Liver (tissue), 7 donors: ENCODE measurements at regions not wholly inside any gene's neighbourhood (a gene's known extent, or its start where the extent isn't known, plus 50 kb on each side); places are given as distances from the start of the nearest gene placed in this dataset.
A peak's percentile ranks its signal among the peaks of the same experiment; 100 is the strongest.

Experiments used
- DNase-seq: peaks from one replicate; pipeline ENCODE4 v3.0.0-alpha.2; 2017; ENCODE audit warnings: low spot score
- H3K27ac ChIP-seq, 2 donors: one replicate each; pipeline ENCODE4 v1.7.0; 2013; ENCODE audit warnings: inconsistent platforms in 2 of 2, low read length in 2 of 2, control low read depth in 1 of 2, low read depth in 1 of 2, mild to moderate bottlenecking in 1 of 2
- H3K27me3 ChIP-seq, 4 donors: one replicate each; pipeline versions ENCODE4 v1.6.1 to v1.7.0; 2013; ENCODE audit warnings: low read length in 3 of 4, inconsistent platforms in 1 of 4, mild to moderate bottlenecking in 1 of 4, moderate library complexity in 1 of 4; ENCODE audit not compliant: control insufficient read depth in 4 of 4, insufficient read depth in 4 of 4
- H3K36me3 ChIP-seq, 4 donors: one replicate each; pipeline versions ENCODE4 v1.6.1 to v1.7.0; 2013; ENCODE audit warnings: low read length in 3 of 4, mild to moderate bottlenecking in 3 of 4, low read depth in 1 of 4, moderate library complexity in 1 of 4; ENCODE audit not compliant: control insufficient read depth in 4 of 4, insufficient read depth in 3 of 4
- H3K4me1 ChIP-seq, 4 donors: one replicate each; pipeline versions ENCODE4 v1.6.1 to v1.7.0; 2013; ENCODE audit warnings: low read length in 3 of 4, mild to moderate bottlenecking in 3 of 4, moderate library complexity in 1 of 4; ENCODE audit not compliant: control insufficient read depth in 4 of 4, insufficient read depth in 4 of 4
- H3K4me3 ChIP-seq, 3 donors: one replicate each; pipeline versions ENCODE4 v1.6.1 to v1.7.0; 2013; ENCODE audit warnings: low read length in 3 of 3, control low read depth in 1 of 3, low read depth in 1 of 3, mild to moderate bottlenecking in 1 of 3
- H3K9ac ChIP-seq, 2 donors: one replicate each; pipeline ENCODE4 v1.7.0; 2013; ENCODE audit warnings: low read length in 2 of 2, mild to moderate bottlenecking in 2 of 2, moderate library complexity in 2 of 2, control low read depth in 1 of 2, low read depth in 1 of 2
- H3K9me3 ChIP-seq, 4 donors: one replicate each; pipeline versions ENCODE4 v1.6.1 to v1.7.0; 2013; ENCODE audit warnings: low read length in 3 of 4; ENCODE audit not compliant: control insufficient read depth in 4 of 4
- EGR1 ChIP-seq, 2 donors: IDR thresholded peaks; 2 replicates each; pipeline ENCODE4 v1.6.1; 2016 to 2018; ENCODE audit warnings: antibody characterized with exemption in 2 of 2, low read depth in 2 of 2
- FOXA1 ChIP-seq: IDR thresholded peaks from 2 replicates; pipeline ENCODE4 v1.6.1; 2016; ENCODE audit warnings: antibody characterized with exemption
- FOXA2 ChIP-seq: IDR thresholded peaks from 2 replicates; pipeline ENCODE4 v1.6.1; 2016; ENCODE audit warnings: antibody characterized with exemption
- GABPA ChIP-seq, 2 donors: IDR thresholded peaks in 1 of 2; conservative IDR thresholded peaks in 1 of 2; 2 replicates each; pipeline ENCODE4 v1.6.1; 2016; ENCODE audit warnings: antibody characterized with exemption in 2 of 2, mild to moderate bottlenecking in 1 of 2, moderate library complexity in 1 of 2
- HNF4A ChIP-seq, 2 donors: conservative IDR thresholded peaks; 2 replicates each; pipeline ENCODE4 v1.6.1; 2016; ENCODE audit warnings: antibody characterized with exemption in 2 of 2, mild to moderate bottlenecking in 2 of 2
- HNF4G ChIP-seq: IDR thresholded peaks from 2 replicates; pipeline ENCODE4 v1.6.1; 2016; ENCODE audit warnings: antibody characterized with exemption
- NR2F2 ChIP-seq: IDR thresholded peaks from 2 replicates; pipeline ENCODE4 v1.6.1; 2016; ENCODE audit warnings: antibody characterized with exemption
- RAD21 ChIP-seq, 2 donors: IDR thresholded peaks; 2 replicates each; pipeline ENCODE4 v1.6.1; 2016; ENCODE audit warnings: antibody characterized with exemption in 2 of 2, mild to moderate bottlenecking in 2 of 2
- RXRA ChIP-seq, 2 donors: IDR thresholded peaks; 2 replicates each; pipeline ENCODE4 v1.6.1; 2017 to 2018; ENCODE audit warnings: antibody characterized with exemption in 2 of 2, mild to moderate bottlenecking in 1 of 2
- SP1 ChIP-seq: IDR thresholded peaks from 2 replicates; pipeline ENCODE4 v1.6.1; 2018; ENCODE audit warnings: antibody characterized with exemption, mild to moderate bottlenecking
- TAF1 ChIP-seq: conservative IDR thresholded peaks from 2 replicates; pipeline ENCODE4 v1.6.1; 2016; ENCODE audit warnings: antibody characterized with exemption, mild to moderate bottlenecking
- YY1 ChIP-seq: IDR thresholded peaks from 2 replicates; pipeline ENCODE4 v1.6.1; 2016; ENCODE audit warnings: antibody characterized with exemption, mild to moderate bottlenecking
- WGBS: extraction: QIAGEN DNeasy Blood & Tissue Kit; methylation state at CpG from one replicate; pipeline ENCODE4 v1.1.7; 2013; 5-methylcytosine and 5-hydroxymethylcytosine counted together
- TF ChIP-seq, protein P1 (sequence below): IDR thresholded peaks from 2 replicates; pipeline ENCODE4 v1.6.1; 2016; ENCODE audit warnings: antibody characterized with exemption, mild to moderate bottlenecking
- TF ChIP-seq, protein P2 (sequence below): IDR thresholded peaks from 2 replicates; pipeline ENCODE4 v1.6.1; 2016; ENCODE audit warnings: antibody characterized with exemption
- TF ChIP-seq, protein P3 (sequence below): IDR thresholded peaks from 2 replicates; pipeline ENCODE4 v1.6.1; 2016; ENCODE audit warnings: antibody characterized with exemption
- TF ChIP-seq, protein P4 (sequence below): IDR thresholded peaks from 2 replicates; pipeline ENCODE4 v1.6.1; 2016; ENCODE audit warnings: antibody characterized with exemption
- donor health status: healthy.
- donor health status: healthy.
- donor health status: healthy.
- donor health status: healthy.

DNA sequence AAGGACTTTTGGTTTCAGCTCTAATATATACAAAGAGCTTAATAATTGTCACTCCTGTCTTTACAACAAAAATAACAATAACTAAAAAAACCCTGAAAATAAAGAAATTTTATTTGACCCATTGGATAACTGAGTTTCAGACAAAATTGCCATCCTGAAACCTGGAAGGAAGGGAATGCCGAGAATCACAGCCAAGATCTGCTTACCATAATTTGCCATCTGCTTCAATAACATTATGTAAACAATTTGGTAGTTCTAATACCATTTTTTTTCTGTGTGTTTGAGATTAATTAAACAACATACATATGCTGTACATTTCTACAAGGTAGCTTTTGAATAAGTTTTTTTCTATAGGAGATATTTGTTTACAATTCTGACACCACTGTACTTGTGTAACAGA lies 596.3 kb upstream of the MGAT4C start:
- Histone ChIP-seq H3K9ac (no peak overlapping the region), H3K4me1 (no peaks in the 10 kb centered on the region), H3K27ac (no peak overlapping the region), H3K9me3 (no peaks in the 10 kb centered on the region), H3K4me3 (no peak overlapping the region), H3K27me3 (no peaks in the 10 kb centered on the region), H3K36me3 (no peaks in the 10 kb centered on the region)
- 77% methylated on average over 1 of the region's 1 CpG for WGBS
- no peak for DNase-seq
- TF ChIP-seq, protein P1, sequence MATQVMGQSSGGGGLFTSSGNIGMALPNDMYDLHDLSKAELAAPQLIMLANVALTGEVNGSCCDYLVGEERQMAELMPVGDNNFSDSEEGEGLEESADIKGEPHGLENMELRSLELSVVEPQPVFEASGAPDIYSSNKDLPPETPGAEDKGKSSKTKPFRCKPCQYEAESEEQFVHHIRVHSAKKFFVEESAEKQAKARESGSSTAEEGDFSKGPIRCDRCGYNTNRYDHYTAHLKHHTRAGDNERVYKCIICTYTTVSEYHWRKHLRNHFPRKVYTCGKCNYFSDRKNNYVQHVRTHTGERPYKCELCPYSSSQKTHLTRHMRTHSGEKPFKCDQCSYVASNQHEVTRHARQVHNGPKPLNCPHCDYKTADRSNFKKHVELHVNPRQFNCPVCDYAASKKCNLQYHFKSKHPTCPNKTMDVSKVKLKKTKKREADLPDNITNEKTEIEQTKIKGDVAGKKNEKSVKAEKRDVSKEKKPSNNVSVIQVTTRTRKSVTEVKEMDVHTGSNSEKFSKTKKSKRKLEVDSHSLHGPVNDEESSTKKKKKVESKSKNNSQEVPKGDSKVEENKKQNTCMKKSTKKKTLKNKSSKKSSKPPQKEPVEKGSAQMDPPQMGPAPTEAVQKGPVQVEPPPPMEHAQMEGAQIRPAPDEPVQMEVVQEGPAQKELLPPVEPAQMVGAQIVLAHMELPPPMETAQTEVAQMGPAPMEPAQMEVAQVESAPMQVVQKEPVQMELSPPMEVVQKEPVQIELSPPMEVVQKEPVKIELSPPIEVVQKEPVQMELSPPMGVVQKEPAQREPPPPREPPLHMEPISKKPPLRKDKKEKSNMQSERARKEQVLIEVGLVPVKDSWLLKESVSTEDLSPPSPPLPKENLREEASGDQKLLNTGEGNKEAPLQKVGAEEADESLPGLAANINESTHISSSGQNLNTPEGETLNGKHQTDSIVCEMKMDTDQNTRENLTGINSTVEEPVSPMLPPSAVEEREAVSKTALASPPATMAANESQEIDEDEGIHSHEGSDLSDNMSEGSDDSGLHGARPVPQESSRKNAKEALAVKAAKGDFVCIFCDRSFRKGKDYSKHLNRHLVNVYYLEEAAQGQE = no peak
- no peak for TF ChIP-seq HNF4A (conservative IDR thresholded peaks at IDR 0.05)
- no peak for TF ChIP-seq EGR1 (IDR thresholded peaks at IDR 0.05; ENCODE audit: low read depth in 2 of 2)
- TF ChIP-seq RXRA (IDR thresholded peaks at IDR 0.05) = no peak
- TF ChIP-seq, protein P2, sequence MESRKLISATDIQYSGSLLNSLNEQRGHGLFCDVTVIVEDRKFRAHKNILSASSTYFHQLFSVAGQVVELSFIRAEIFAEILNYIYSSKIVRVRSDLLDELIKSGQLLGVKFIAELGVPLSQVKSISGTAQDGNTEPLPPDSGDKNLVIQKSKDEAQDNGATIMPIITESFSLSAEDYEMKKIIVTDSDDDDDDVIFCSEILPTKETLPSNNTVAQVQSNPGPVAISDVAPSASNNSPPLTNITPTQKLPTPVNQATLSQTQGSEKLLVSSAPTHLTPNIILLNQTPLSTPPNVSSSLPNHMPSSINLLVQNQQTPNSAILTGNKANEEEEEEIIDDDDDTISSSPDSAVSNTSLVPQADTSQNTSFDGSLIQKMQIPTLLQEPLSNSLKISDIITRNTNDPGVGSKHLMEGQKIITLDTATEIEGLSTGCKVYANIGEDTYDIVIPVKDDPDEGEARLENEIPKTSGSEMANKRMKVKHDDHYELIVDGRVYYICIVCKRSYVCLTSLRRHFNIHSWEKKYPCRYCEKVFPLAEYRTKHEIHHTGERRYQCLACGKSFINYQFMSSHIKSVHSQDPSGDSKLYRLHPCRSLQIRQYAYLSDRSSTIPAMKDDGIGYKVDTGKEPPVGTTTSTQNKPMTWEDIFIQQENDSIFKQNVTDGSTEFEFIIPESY = no peak
- no peak for TF ChIP-seq GABPA (IDR thresholded peaks at IDR 0.05 in 1 of 2, conservative IDR thresholded peaks at IDR 0.05 in 1 of 2)
- no peak for TF ChIP-seq FOXA1
- TF ChIP-seq FOXA2 = no peak

DNA sequence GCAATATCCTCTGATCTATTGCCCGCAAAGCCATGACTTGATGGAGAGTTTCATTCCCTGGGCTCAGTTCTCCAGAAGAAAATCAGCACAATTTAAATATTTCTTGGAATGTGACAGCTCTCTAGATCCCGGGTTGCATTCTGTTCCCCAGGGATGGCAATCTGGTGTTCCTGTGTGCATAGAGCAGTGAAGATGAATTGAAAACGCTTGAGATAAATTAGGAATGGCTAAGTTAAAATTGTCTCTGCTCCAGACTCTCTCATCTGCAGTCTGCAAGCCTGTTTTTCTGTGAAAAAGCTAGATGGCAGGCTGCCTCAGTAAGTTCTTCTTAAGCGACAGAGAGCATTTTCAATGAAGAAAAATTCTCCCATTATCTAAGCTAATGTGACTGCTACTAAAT lies 582.5 kb upstream of the MGAT4C start:
- H3K9ac ChIP-seq = no peak overlapping the region
- H3K27ac ChIP-seq = no peak overlapping the region
- H3K9me3 ChIP-seq = no peaks in the 10 kb centered on the region
- TF ChIP-seq SP1 (no peak), RAD21 (IDR thresholded peaks at IDR 0.05) (peak; percentile 22 to 23), EGR1 (IDR thresholded peaks at IDR 0.05; ENCODE audit: low read depth in 2 of 2) (no peak)
- no peak overlapping the region for H3K4me3 ChIP-seq
- 55% methylated on average over 4 of the region's 4 CpGs for whole genome bisulfite sequencing
- H3K36me3 ChIP-seq = no peaks in the 10 kb centered on the region
- H3K4me1 ChIP-seq = no peaks in the 10 kb centered on the region
- no peaks in the 10 kb centered on the region for H3K27me3 ChIP-seq
- DNase-seq = no peak

DNA sequence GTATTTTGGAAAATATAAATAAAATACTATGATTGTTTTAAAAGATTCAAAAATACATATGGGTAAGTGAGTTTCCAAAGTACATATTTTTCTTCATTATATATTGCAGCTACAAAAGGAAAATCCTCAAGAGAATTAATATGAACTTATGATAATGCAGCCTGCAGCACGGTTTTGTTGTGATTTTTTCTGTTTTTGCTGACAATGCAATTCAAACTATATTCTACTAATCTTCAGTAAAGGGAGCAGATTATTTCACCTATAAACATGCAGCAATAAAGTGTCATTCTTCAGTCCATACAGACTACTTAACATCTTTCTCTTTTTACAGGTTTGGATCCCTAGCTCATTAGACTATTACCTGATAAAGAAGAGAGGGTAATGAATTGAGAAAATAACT lies 582.1 kb upstream of the MGAT4C start:
- H3K36me3 ChIP-seq = no peaks in the 10 kb centered on the region
- H3K27ac ChIP-seq = no peak overlapping the region
- H3K4me3 ChIP-seq = no peak overlapping the region
- H3K9ac ChIP-seq = no peak overlapping the region
- no peaks in the 10 kb centered on the region for H3K27me3 ChIP-seq
- TF ChIP-seq HNF4G (no peak), YY1 (no peak), SP1 (no peak), HNF4A (conservative IDR thresholded peaks at IDR 0.05) (no peak), EGR1 (IDR thresholded peaks at IDR 0.05; ENCODE audit: low read depth in 2 of 2) (no peak), FOXA1 (no peak), NR2F2 (no peak), RAD21 (IDR thresholded peaks at IDR 0.05) (no peak), TAF1 (no peak)
- TF ChIP-seq, protein P1 = no peak
- TF ChIP-seq, protein P3, sequence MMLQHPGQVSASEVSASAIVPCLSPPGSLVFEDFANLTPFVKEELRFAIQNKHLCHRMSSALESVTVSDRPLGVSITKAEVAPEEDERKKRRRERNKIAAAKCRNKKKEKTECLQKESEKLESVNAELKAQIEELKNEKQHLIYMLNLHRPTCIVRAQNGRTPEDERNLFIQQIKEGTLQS = no peak
- TF ChIP-seq, protein P2 = no peak
- TF ChIP-seq, protein P4, sequence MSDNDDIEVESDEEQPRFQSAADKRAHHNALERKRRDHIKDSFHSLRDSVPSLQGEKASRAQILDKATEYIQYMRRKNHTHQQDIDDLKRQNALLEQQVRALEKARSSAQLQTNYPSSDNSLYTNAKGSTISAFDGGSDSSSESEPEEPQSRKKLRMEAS = no peak
- H3K4me1 ChIP-seq = no peaks in the 10 kb centered on the region
- no peak for DNase-seq
- 47% methylated on average over 1 of the region's 1 CpG for WGBS
- H3K9me3 ChIP-seq = no peaks in the 10 kb centered on the region
